A549 (cell line): ENCODE measurements at regions not wholly inside any gene's neighbourhood (a gene's known extent, or its start where the extent isn't known, plus 50 kb on each side); places are given as distances from the start of the nearest gene placed in this dataset.

ENCODE experiments used
- MYC ChIP-seq: IDR thresholded peaks from 2 replicates; pipeline ENCODE4 v1.6.1; 2012; ENCODE audit warnings: mild to moderate bottlenecking, inconsistent platforms, low read length, improper control_type of control experiment, borderline replicate concordance
- TF ChIP-seq, protein P1 (sequence below): fragments of >200 bp; sonication (Bioruptor Twin); formaldehyde crosslinking; IDR thresholded peaks from 3 replicates; pipeline ENCODE4 v1.5.1; 2016

DNA sequence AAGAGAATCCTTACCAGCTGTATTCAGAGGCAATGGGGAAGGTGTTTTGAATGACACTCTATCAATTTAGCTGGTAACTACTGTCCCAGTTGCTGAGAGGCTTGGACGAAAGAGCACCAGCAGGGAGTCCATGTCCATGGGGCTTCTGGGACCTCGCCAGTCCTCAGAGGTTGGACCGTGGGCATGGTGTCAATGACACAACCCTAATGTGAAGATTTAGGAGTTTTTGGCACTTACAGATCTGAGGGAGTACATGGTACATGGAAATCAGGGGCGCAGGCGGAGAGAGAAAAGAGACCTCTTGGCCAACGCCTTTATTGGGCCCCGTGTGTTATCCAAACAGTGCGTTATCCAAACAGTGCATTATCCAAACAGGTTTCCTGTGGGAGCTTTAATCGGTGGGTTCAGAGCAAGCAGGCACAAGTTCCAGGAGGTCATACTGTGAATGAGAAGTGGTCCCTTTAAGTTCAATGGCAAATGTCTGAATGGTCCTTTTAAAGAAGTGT, 169.1 kb upstream of the B3GAT1 start:
- no peak for TF ChIP-seq MYC
- TF ChIP-seq, protein P1, sequence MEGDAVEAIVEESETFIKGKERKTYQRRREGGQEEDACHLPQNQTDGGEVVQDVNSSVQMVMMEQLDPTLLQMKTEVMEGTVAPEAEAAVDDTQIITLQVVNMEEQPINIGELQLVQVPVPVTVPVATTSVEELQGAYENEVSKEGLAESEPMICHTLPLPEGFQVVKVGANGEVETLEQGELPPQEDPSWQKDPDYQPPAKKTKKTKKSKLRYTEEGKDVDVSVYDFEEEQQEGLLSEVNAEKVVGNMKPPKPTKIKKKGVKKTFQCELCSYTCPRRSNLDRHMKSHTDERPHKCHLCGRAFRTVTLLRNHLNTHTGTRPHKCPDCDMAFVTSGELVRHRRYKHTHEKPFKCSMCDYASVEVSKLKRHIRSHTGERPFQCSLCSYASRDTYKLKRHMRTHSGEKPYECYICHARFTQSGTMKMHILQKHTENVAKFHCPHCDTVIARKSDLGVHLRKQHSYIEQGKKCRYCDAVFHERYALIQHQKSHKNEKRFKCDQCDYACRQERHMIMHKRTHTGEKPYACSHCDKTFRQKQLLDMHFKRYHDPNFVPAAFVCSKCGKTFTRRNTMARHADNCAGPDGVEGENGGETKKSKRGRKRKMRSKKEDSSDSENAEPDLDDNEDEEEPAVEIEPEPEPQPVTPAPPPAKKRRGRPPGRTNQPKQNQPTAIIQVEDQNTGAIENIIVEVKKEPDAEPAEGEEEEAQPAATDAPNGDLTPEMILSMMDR: no peak
